NCI-H748 treated with DMSO at 0.1 percent for 48 hours (cell line): ENCODE measurements at regions not wholly inside any gene's neighbourhood (a gene's known extent, or its start where the extent isn't known, plus 50 kb on each side); places are given as distances from the start of the nearest gene placed in this dataset.
"Not testable (repeated sequence)": the region's sequence is repeated elsewhere in the genome, so short reads cannot be mapped to it uniquely, and the experiment has no call there.

Experiments used
- DNase-seq: peaks from one replicate; lab custom pipeline; 2025; lab: John Stamatoyannopoulos, UW

DNA sequence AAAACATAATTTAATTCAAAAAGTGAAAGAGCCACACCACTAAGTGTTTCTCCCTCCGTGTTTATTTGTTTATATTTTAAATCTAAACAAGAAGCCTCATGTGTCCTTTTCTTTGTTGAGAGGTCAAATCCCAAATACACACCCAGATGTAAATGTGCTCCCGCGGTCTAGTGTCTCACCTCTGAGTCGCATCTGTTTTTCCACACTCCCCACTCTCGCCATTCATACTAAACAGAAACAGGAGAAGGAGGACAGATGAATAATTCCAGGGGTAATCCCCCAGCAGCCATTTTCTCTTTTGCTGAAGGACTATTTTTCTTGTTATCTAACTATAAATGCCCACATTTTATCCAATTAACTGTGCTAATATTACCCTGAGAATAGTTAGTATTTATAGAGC, 361.6 kb upstream of the RIOK2 start:
- no peak for DNase-seq

DNA sequence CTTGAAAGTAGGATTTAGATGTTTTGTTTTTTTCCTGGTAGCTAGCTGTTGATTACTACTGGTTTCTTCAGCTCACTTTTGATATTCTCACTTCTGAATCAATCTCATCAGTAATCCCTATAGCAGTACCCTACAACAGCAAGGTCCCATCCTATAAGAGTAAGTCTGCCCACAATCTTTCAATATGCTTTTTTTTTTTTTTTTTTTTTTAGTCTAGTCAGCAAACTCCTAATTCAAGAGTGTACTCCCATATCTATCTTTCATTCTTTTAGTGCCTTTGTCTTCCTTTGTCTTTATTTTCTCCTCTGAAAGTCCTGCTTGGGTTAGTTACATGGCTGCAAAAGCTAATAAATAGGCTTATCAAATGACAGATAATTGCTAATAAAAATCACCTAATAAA, 362.4 kb upstream of the RIOK2 start:
- no peak for DNase-seq

DNA sequence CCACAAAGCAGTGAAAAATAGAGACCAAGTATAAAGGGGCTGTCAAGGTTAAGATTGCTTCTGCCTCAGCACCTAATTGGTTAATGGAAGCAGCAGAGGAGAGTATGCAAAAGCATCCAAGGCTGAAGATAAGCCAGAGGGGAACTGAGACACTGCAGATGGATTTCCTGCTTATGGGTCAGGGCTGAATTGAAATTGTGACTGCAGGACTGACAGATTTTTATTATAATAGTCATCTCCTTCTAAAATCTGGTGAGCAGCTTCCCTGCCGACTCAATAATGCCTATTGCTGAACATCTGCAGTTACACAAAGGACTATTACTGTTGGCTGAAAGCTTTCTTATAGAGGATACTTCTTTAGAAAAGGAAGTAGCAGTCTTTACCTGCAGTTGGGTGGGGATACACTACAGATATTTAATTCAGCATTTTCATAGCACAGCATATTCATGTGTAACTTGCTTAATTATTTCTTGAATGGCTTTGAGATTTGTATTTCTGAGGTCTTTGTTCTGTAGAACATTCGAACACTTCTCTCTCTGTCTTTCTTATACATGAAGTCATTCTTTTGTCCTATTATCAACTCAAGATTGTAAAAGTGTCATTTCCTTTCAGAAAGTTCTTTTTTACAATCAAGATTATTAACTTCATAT, 363.0 kb upstream of the RIOK2 start:
- no peak for DNase-seq

DNA sequence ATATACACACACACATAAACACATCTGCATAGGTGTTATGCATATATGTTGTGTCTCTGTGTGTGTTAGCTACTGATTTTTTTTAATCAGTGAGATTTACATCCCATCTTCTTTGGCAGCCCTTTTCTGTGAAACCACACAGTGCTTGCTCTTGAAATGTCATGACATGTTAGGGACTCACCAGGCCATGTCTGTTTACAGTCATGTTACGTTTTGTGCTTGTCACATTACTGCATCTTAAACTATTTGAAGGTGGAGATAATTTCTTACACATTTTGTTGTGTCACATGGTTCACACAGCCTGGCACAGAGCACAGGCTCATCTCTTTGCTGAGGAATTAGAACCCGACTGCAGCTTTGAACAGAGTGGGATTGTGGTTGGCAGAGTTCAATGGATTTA, 364.4 kb upstream of the RIOK2 start:
- no peak for DNase-seq

DNA sequence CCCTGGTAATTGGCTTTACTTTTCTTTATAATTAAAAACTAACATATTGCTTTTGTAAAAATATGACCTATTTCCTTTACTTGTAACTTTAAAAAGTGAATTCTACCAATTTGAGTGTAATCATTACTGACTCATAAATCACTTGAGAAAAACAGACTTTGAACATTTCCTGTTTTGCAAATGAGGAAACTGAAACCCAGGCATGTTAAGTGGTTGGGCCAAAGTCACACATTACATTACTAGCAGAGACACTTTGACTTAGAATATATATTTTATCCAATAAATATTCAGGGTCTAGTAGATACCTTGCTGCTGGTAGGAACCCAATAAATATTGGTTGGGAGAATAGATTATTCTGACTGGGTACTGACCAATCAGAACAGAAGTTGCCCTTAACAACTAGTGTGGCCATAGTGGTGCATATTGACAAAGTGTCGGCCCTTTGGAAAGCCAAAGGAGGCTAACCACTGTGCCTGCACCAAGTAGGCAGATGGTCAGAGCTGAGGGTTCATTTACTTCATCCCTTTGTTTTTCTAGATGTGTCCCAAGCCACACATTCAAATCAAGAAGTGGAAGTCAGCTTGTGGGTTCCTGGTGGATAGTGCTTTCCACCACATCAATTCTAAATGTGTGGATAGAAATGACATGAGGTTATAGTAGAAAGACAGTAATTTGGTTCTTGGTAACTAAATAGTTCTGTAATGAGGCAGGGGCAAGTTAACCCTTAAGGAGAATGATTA, 365.1 kb upstream of the RIOK2 start:
- no peak for DNase-seq

DNA sequence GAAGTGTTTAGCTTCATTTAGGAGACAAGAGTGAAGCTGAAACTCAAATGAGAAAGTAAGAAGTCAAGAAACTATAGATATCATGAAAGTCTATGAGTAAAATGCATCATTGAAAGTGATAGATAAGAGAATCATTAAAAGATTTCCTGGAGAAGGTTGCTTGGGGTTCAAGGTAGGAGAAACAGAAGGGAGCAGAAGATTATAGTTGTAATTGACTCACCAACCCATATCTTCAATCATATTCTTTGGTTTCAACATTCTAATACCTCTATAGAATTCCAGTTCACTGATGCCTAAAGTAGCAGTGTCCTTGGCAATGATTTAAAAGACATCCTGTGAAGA, 365.7 kb upstream of the RIOK2 start:
- DNase-seq, result no peak

DNA sequence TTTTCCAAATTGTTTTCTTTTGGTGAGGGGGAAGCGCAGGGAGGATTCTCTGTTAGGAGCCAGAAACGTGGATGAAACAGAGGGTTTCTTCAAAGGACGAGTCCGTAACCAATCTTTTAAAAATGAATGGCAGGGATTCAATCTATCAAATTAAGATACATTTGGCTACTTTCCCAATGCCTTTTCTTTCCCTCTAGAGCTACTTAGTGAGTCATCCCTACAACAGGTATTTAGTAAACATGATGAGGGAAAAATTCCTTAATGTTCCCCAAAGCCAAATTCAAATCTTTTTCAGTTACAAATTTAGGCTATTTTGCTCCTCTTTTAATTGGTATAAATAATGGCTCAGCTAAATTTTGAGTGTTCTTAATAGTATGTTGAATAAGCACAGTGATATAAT, 366.4 kb upstream of the RIOK2 start:
- DNase-seq, result no peak

DNA sequence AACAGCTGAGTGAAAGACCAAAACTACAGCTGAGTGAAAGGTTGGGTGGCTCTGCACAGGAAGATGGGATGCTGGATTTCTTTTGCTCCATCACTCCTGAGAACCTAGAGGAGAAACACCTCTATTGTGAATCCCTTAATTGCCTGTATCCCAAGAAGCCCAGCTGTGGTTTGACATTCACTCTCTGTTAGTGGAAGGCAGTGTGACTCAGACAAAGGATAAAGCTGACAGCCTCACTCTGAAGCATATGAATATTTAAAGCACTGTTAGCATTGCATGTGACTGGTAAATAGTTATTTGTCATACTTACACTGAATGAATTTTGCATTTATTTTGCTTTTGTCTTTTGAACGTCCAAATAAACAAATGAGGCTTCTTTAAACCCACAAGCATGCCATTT, 367.1 kb upstream of the RIOK2 start:
- no peak for DNase-seq

DNA sequence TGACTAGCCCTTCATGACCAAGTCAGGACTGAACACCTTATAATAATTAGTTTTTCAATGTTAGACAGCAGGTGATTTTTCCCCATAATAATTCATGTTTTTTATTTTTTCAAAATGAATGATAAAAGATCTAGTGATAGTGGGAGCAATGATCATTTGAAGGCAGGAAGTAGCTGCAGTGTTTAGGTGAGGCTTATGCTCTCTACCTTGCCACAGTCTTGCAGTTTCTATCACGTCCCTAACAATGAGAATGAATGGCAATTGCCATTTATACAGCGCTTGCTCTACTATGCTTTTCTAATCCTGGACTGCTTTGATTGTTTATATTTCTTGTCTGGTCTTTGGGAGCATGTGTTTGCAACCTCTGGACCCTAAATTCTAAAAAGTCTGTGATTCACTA, 367.8 kb upstream of the RIOK2 start:
- DNase-seq, result no peak

DNA sequence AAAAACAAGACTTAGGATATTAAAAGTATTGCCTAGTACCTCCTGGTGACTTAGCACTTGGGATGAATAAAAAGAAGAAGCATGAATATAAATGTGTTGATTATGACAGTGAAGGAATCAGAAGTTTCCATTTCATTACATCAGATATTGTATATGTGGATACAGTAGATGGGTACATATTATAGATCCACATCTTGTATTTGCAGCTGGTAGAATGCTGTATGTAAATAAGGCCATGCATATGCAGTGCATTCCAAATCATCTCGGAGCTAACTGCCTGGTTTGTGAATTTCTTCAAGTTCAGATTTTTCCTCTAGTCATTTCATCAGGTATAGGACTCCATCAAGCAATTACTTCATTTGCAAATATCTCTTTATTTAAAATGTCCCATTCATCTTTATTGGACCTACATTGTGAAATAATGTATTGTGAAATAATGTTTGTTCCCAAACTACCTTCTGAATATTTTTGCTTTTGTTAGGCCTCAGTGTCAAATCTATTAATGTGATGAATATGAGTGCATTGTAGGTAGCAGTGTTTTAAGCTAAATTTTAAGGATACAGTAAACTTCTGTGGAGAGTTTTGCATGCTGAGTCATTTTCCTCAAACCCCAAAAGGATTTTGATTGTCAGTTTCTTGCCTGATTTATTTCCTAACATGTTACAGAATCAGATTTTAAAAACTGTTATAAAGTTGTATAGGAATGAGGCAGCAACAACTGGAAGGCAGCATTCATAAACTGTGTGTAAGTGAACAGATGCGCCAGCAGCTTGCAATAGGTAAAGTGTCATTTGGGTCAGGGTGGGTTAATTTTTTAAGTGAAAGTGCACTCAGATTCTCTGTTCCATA, 370.8 kb upstream of the RIOK2 start:
- DNase-seq, result no peak

DNA sequence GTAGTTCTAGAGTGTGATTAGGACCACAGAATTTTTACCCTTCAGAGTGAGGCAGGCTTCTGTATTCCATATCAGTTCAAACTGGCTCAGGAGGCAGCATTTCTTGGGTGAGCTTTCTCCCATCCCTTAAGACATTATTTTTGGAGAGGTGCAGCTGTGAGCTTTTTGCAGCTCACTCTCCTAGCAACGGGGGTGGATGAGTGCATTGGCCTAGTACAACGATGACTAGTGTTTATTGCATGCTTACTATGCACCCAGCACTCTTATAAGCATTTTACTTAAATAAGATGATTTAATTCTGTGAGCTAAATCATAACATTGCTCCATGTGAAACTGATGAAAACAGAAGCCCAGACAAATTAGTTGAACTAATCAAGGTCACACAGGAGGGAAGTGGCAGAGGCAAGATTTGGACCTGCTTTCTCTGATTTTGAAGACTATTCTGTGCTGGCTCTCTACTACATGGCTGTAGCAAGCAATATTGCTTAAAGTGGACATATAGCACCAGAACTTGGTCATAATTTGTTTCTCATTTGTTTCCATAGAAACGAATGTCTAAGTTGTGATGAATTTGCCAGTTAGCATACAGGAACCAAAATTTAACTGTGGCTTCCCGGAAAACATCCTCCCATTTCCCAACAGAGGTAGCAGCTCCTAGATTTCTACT, 372.1 kb upstream of the RIOK2 start:
- no peak for DNase-seq

DNA sequence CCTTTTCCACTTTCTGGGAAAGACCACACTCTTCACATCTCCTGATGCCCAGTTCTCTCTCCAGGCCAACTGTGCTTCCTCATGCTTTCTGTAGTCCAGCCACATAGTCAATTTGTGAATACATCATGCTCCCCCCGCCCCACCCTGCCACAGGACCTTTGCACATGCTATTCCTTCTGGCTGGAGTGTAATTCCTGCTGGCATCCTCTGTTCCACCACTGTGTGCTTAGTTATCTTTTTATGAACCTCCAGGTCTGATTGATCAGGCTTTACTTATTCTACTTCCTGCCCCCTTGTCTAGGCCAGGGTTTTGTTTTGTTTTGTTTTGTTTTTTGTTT, 372.6 kb upstream of the RIOK2 start:
- DNase-seq, result no peak

DNA sequence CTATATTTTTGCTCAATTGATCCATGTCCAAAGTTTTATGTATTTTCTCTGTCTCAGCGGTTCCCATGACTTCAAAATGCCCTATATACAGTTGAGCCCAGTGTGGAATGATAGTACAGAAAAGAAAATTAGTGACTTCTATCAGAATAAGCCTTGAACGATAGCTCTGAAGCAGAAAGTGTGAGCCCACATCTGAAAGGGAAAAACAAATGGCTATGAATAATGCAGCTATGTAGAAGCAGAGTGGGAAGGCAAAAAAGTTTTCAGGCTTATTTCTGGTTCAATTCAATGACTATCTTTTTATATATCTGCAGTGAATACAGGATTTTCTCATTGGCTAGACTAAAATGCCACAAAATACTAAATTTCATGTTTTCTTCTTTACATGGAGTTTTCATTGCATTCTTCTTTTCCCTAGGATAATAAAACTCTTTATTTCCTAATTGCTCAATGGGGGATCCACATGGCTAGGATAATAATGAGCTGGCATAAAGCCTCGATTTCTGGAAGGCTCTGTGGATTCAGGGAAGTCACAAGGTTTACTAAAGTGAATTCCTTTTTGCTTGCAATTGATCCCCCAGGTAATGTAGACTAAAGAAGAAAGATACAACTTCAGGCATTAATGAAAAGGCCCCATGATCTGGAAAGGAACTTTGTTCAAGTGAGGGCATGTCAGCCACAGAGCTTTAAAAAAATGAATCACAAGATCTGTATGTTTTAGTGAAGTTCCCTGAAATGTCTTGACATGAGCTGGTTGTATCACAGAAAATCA, 377.0 kb upstream of the RIOK2 start:
- DNase-seq, result no peak

DNA sequence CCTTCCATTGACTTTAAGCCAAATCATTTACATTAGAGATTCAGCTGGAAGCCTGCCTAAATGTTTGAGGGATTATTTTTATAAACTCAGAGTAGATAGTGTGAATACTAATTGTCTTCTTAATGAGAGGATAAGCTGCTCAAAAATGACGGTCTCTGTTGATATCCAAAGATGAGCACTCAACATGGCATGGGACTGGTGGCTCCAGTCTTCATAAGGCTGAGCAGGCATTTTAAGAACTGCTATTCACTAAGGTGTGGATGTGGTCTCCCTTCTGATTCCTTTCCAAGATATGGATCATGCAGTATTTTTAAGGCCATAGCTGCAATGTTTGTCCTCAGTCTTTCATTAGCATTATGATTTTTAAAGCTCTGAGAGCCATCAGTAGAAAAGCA, 377.5 kb upstream of the RIOK2 start:
- no peak for DNase-seq

DNA sequence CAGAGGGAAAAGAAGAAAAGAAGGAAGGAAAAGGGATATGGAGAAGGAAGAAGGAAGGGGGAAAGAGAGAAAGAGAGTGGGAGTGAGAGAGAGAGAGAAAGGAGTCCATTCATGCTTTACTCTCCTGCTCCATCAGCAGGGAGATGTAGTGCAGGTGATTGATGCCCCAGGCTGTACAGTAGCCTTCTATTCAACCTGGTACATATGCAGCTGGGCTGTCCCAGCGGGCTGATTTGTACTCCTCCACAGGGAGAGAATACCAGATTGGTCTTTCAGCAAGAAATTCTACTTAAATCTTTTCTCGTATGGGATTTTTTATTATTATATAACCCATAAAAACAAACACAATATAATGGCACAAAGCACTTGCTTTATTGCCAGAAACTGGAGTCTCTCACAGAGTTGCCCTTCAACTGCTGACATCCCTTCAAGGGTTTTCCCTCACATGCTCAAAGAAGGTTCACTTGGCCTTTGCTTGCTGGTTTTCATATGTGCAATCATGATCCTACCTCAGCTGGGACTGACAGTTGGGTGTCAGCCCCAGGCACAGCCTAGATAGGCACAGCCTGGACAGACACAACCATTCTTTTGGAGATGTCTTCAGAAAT, 380.1 kb upstream of the RIOK2 start:
- DNase-seq, result no peak

DNA sequence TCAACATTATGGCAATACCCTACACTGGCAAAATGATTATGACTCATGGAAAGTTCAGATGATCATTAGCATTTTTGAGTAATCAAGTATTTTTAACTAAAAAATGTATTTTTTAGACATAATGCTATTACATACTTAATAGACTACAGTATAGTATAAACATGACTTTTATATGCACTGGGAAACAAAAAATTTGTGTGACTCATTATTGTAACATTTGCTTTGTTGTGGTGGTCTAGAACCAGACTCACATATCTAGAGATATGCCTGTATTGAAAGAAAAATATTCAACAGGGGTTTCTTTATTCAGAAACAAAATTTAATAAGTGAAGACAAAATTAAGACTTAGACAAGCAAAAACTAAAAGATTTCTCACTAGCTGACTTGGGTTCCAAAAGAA, 385.3 kb upstream of the RIOK2 start:
- no peak for DNase-seq

DNA sequence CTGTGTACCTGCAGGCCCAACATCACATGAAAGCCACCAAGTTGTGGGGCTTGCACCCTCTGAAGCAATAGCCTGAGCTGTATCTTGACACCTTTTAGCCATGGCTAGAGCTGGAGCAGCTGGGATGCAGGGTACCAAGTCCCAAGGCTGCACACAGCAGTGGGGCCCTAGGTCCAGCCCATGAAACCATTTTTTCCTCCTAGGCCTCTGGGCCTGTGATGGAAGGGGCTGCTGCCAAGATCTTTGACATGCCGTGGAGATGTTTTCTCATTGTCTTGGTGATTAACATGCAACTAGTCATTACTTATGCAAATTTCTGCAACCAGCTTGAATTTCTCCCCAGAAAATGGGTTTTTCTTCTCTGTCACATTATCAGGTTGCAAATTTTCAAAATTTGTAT, 387.2 kb upstream of the RIOK2 start:
- DNase-seq, result no peak

DNA sequence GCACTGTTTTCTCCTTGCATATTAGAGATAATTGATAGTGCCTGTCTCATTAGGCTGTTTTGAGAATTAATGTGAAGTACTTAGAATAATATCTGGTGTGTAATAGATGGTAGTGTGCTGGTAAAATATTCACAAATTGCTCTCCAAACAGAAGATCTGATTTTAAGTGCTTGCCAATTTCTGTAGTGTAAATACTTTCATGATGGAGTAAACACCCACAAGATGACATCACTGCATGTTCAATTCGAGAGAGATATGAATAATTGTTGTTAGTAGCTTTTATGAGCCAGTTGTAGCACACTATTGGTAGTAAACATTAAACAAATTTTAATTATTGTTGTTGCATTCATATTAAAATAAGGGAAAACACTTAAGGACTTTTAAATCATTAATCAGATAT, 392.3 kb upstream of the RIOK2 start:
- no peak for DNase-seq

DNA sequence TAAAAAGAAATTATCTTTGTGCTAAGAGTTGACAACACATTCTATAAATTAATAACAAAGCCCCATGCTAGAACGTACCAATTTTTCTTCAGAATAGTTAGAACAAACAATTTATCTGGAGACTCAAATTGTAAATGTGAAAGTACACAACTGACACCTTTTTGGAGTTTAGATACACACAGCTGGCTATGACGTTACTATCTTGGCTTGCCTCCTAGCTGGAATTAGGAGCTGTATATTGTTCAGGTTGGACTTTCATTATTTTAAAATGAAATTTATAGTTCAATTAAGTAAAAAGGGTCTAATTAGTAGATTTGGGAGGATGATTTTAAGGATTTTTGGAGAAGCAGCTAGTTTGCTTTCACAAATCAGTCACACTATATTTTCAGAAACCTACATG, 393.9 kb upstream of the RIOK2 start:
- no peak for DNase-seq

DNA sequence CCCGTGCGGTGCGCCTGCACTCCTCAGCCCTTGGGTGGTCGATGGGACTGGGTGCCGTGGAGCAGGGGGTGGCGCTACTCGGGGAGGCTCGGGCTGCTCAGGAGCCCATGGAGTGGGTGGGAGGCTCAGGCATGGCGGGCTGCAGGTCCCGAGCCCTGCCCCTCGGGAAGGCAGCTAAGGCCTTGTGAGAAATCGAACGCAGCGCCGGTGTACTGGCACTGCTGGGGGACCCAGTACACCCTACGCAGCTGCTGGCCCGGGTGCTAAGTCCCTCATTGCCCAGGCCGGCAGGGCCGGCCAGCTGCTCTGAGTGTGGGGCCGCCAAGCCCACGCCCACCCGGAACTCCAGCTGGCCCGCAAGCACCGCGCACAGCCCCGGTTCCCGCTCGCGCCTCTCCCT, 396.9 kb upstream of the RIOK2 start:
- DNase-seq, result not testable (repeated sequence)

DNA sequence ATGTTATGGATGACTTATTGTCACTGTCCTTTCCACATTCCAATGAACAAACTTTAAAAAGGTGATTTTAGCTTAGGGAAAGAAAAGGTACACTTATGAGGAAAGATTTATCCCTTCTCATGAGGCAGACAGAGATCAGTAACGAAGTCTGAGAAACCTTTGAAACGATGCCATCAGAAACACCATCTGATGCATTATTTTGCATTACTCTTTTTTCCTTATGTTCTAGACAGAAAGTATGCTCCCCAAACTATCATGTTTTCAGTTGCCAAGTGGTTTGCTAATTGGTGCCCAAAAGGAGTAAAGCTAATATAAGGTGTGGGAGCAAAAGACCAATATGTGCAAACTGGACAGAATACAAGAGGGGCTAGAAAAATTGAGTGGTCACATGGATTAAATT, 397.7 kb upstream of the RIOK2 start:
- no peak for DNase-seq

DNA sequence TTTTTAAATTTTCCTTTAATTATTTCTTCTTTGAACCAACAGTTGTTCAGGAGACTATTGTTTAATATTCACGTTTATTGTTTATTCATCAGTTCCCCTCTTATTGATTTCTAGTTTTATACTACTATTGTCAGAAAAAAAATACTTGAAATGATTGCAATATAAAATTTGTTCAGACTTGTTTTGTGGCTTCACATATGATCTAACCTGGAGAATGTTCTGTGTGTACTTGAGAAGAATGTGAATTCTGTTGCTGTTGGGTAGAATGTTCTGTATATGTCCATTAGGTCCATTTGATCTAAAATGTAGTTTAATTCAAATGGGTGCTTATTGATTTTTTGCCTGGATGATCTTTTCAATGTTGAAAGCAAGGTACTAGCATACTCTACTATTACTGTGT, 408.7 kb upstream of the RIOK2 start:
- DNase-seq, result no peak
